Mesenteric fat pad (tissue), 1 donor: ENCODE measurements at regions not wholly inside any gene's neighbourhood (a gene's known extent, or its start where the extent isn't known, plus 50 kb on each side); places are given as distances from the start of the nearest gene placed in this dataset.

Experiments
- DNase-seq: peaks from one replicate; pipeline ENCODE4 v3.0.0-alpha.2; 2020; ENCODE audit warnings: low spot score
- donor health status: DM: yes; HTN: yes; CAD: no.

- DNase-seq = no peak
Observed at GRCh38 chr20:51886891-51887608, 84.7 kb upstream of the SALL4 start.

GRCh38 chr20:51886341-51886740 is 84.0 kb upstream of the SALL4 start:
- DNase-seq = no peak

GRCh38 chr20:51884561-51884960 is 82.2 kb upstream of the SALL4 start:
- no peak for DNase-seq

DNA sequence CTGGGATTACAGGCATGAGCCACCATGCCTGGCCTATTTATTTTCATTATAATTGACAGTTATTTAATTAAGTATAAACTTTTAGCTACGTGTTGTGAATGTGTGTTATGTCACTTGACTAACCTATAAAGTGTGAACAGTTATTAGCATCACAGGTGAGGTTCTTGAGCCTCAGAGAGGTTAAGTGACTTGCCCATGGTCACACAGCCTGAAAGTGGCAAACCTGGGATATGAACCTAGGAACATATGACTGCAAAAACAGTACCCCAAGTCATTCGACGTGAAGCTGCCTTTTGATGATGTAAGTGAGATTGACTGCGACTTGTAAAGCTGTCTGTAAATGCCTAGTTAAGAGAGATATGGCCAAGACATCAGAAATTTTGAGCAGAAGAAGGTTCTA is 77.9 kb upstream of the SALL4 start:
- no peak for DNase-seq

DNA sequence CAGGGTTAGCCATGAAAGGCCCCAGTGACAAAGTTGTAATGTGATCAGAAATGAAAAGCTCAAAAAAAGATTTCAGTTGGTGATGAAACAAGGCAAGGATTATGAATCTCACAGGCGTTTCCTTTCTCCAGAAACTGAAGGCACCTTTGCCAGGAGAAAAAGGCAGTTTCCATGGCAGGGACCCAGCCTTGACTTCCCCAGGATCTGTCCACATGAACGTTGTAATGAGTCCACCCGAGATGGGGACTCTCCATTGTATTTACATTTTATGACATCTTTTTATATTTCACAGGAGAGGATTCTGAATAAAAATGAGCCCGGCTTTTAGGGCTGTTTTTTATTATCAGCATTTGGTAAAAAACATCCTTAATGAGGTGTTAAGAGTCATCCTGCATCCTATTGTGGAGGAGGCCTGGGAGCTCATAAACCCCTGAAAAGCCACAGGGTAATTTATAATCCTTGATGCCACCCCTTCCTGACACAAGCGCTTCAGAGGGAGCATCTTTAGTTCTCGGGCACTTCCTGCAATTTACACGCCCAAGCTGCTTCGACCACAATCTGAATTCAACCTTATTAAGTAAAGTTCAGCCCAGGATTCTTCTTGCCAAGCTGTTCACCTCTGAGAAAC is 74.1 kb upstream of the SALL4 start:
- DNase-seq = no peak

- DNase-seq = no peak
Observed at GRCh38 chr20:51873652-51874051, 71.3 kb upstream of the SALL4 start.

GRCh38 chr20:51871943-51872342 is 69.6 kb upstream of the SALL4 start:
- DNase-seq = no peak

GRCh38 chr20:51869002-51869401 is 66.7 kb upstream of the SALL4 start:
- DNase-seq = no peak

DNA sequence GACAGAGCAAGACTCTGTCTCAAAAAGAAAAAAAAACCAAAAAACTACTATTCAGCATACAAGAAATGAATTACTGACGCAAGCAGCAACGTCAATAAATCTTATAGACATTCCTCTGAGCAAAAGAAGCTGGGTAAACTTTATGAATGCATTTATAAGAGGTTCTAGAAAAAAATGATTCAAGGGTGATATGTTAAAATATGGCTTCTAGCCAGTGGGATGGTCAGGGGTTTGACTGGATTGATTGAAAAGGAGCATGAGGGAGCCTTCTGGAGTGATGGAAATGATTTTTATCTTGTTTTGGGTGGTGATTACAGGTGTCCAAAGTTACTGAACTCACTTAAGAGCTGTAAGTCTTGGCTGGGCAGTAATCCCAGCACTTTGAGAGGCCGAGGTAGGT is 64.9 kb upstream of the SALL4 start:
- no peak for DNase-seq

- no peak for DNase-seq
Observed at GRCh38 chr20:51864967-51865366, 62.6 kb upstream of the SALL4 start.

- DNase-seq = no peak
Observed at GRCh38 chr20:51862796-51863195, 60.5 kb upstream of the SALL4 start.

DNA sequence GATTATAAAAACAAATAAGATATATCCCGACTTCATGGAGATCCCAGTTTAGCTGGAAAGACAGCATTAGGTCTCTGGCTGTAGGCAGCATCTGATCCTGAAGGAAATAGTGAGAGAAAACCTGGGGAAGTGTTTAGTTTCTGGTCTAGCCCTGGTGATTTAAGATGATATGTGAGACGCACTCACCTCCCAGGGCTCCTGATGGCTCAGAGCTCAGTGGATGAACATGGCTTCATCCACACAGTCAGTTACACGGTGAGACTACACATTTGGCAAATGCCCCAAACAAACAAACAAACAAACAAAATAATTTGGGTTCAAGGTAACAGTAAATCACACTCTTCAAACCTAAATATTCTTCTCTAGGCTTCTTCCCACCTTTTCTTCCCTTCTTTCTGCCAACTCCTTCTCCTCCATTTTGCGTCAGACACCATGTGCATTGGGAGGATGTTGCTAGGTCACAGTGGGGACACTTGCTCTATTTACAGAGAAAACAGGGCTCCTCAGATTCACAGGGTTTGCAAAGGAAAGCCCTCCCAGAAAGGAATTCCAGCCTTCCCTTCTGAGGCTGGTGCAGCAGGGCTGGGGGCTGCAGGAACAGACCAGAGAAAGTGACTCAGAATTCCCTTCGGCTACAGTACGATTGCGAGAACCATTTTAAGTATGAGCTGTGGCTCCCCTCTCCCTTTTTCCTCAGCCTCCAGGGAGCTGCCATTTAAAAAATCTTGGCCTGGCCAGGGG is 59.6 kb upstream of the SALL4 start:
- no peak for DNase-seq

- DNase-seq = no peak
Observed at GRCh38 chr20:51860111-51860882, 58.0 kb upstream of the SALL4 start.

- DNase-seq = no peak
Observed at GRCh38 chr20:51856432-51856831, 54.1 kb upstream of the SALL4 start.

DNA sequence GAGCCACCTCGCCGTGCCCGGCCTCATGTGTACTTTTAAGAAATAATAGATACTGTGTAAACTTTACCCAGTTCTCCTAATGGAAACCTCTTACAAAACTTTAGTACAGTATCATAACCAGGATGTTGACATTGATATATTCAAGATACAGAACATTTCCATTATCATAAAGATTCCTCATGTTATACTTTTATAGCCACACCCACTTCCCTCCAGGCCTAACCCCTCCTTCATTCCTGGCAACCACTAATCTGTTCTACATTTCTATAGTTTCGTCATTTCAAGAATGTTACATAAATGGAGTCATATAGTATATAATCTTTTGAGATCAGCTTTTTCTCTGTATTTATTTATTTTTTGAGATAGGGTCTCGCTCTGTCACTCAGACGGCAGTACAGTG is 52.6 kb upstream of the SALL4 start:
- DNase-seq = no peak
